ENCODE measurements at regions not wholly inside any gene's neighbourhood (a gene's known extent, or its start where the extent isn't known, plus 50 kb on each side); places are given as distances from the start of the nearest gene placed in this dataset.
A peak's percentile ranks its signal among the peaks of the same experiment; 100 is the strongest.
"Not testable (repeated sequence)": the region's sequence is repeated elsewhere in the genome, so short reads cannot be mapped to it uniquely, and the experiment has no call there.

DNA sequence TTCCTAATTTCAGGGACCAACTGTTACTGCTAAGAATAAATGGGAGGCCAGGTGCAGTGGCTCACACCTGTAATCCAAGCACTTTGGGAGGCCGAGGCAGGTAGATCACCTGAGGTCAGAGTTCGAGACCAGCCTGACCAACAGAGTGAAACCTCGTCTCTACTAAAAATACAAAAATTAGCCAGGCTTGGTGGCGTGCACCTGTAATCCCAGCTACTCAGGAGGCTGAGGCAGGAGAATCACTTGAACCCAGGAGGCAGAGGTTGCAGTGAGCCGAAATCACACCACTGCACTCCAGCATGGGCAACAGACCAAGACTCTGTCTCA, 95.6 kb upstream of the CHD2 start:
- DNase-seq (ENCODE audit: low read depth): not testable (repeated sequence)

DNA sequence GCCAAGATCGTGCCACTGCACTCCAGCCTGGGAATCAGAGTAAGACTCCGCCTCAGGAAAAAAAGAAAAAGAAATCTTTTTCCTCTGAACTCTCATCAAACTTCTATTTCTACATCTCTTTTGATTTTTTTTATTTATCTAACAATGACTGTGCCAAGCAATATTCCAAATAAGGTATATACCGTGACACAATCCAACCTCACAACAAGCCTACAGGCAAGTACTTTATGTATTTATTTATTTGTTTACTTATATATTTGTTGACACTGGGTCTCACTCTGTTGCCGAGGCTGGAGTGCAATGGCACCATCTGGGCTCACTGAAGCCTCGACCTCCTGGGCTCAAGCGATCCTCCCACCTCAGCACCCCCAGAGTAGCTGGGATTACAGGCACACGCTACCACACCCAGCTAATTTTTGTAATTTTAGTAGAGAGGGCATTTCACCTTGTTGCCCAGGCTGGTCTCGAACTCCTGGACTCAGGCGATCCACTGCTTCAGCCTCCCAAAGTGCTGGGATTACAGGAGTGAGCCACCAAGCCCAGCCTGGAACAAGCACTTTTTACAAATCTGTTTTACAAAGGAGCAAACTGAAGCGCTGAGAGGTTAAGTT, 94.9 kb upstream of the CHD2 start:
- no peak for DNase-seq (ENCODE audit: low read depth)

DNA sequence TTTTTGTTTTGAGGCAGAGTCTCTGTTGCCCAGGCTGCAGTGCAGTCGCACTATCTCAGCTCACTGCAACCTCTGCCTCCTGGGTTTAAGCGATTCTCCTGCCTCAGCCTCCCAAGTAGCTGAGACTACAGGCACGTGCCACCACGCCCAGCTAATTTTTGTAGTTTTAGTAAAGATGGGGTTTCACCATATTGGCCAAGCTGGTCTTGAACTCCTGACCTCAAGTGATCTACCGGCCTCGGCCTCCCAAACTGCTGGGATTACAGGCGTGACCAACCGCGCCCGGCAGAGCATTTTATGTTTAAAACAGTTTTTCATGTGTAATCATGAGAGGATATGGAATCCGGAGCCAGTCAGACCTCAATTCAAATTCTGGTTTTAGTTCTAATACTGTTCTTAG, 94.0 kb upstream of the CHD2 start:
- not testable (repeated sequence) for DNase-seq (ENCODE audit: low read depth)

DNA sequence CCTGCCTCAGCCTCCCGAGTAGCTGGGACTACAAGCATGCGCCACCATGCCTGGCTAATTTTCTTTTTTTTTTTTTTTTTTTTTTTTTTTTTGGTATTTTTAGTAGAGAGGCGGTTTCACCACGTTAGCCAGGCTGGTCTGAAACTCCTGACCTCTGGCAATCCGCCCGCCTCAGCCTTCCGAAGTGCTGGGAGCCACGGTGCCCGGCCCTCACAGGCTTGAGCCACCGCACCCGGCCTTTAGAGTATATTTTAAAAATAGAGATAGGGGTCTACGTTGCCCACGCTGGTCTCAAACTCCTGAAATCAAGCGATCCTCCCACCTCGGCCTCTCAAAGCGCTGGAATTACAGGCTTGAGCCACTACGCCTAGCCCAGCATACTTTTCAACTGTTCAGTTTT, 93.4 kb upstream of the CHD2 start:
- DNase-seq (ENCODE audit: low read depth): no peak

DNA sequence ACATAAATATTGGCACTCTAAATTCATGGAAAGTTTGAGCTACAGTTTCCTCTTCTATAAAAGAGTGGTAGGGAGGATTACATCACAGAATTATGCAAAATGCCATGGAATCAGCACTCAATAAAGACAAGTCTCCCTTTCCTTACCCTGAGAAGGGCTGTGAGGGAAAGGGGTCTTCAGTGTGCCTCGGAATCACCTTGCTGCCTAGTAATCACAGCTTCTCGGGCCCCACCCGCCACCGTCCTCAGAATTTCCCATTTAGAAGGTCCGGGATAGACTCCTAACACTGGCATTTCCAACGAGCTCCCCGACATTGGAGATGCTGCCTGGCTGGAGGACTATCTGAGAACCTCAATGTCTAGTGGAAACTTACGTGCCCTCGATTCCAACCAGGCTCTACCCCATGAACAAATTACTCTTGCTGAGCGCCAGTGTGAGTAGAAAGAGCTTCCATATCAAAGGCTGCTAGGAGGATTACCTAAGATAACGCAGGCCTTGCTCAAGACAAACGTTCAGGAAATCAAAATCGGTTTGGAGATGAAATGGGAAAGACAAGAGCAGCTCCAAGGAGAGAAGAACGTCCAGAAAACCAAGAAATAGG, 92.1 kb upstream of the CHD2 start:
- no peak for DNase-seq (ENCODE audit: low read depth)

DNA sequence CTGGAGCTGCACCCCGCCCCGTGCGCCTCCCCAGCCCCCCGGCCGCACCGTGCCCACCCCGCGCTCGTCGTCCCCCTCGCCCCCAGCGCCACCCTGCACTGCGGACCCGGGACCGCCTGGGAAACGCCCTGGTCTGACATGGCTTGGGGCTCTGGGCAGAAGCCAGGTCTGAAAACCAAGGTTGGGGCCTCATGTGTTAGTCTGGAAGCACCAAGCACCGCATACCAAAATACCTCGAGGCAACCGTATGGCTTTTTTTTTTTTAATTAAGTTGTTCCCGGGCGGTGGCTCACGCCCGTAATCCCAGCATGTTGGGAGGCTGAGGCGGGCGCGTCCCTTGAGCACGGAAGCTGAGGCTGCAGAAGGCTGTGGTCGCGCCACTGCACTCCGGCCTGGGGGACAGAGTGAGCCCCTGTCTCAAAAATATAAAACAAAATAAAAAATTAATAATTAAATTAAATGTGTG, 91.5 kb upstream of the CHD2 start:
- DNase-seq (ENCODE audit: low read depth): no peak

DNA sequence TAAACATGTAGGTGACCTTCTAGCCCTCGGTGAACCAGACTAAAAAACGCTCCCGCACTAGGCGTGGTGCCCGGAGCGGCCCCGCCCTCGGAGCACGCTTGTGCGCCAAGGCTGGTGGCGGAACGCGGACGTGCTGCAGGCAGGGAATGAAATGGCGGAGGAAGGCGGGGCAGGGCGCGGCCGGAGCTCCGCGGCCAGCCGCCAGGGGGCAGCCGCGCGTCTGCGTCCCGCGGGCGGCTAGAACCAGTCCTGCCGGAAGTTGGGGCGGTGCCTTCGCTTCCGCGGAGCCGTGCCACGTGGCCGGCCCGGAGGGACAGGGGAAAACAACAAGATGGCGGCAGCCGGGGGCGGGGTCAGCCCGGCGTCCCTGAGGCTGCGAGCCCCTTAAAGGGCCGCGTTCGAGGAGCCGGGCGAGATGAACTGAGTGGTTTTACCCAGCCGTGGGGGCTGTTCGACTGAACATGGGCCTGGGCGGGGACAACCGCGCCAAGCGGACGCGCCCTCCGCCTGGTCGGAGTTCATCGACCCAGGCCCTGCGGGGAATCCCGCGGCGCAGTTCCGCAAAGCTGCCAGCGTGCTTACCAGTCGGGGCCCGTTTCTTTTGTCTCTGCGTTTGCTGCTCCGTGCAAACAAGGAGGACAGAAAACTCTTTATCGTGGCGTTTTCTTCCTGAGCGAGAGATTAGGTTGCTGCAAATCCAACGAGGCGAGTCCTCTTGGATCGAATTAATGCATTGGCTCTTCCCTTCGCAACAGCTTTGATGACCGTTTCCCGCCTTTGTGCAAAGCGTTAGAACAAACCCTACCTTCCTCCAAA, 90.9 kb upstream of the CHD2 start:
- DNase-seq (ENCODE audit: low read depth): peak; percentile 64

DNA sequence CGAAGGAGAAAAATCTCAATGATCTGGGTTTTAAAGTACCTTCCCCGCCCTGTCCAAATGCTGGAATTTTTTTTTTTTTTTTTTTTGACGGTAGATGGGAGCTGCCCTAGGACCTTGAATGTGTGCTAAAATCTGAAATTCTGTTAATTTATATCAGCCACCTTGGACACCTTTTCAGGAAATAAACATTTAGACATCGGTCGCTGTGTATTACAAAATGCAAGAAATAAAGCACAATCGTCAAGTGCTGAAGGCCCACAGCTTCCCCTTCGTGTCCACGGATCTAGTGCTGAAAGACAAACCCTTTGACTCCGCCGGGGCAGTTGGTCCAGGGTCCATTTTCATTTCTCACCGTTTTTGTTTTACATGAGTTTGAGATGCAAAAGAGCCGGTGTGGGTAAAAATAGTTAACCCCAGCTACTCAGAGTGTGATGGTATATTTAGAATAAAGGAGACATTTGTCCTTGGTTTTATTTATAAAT, 90.2 kb upstream of the CHD2 start:
- DNase-seq (ENCODE audit: low read depth): no peak

DNA sequence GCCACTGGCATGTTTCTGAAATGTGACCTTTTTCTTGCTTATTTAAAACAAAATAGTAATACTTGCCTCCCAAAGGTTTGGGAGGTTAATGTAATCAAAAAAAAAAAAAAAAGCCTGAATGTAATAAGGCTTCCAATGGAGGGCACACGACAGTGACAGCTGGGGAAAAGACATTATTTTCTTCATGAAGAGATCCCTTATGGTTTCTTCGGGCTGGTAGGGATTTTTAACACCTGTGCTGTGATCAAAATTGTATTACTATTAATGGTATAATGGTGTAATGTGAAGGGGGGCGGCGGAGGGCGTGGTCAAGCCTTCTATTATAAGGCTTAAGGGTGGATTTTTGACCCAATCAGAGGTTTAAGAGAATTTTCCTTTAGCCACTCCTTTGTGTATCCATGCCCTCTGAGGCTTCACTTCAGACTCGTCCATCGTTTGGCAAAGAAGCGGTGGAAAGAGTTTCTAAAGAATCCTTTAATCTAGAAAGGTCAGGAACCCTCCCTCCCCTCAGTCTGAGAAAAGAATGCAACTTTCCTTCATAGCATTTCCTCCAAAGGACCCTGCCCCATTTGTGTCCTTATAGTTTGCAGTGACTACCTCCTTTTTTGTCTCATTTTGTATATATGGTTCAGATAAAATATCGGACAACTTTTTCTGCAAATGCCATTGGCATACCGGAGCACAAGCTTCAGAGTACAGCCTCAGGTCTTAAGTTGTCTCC, 89.5 kb upstream of the CHD2 start:
- DNase-seq (ENCODE audit: low read depth): no peak

DNA sequence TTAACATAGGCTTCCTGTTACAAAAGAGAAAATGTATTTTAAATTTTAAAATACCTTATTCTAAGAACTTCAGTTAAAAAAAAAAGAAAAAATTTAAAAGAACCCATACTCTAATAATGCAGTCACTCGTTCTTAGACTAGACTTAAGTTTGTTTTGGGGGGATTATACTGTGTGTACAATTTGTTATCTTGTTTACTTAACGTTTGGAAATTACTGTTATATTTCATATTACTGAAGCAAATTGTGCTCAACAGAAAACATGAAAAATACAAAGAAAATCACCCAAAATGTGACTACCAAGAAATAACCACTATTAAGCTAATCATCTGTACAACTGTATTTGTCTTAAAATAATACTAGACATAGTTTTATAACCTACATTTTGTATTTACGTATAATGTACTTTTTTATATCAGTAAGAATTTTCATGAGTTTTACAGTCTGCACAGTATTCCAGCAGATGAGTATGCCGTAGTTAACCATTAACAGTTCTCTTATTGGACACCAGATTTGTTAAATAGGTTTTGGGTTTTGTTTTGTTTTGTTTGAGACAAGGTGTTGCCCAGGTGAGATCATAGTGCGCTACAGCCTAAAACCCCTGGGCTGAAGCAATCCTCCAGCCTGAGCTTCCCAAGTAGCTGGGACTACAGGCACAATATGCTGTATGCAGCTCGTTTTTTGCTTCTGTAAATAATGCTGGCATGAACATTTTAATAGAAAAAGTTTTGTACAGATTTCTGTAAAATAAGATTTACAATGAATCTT, 88.8 kb upstream of the CHD2 start:
- no peak for DNase-seq (ENCODE audit: low read depth)

DNA sequence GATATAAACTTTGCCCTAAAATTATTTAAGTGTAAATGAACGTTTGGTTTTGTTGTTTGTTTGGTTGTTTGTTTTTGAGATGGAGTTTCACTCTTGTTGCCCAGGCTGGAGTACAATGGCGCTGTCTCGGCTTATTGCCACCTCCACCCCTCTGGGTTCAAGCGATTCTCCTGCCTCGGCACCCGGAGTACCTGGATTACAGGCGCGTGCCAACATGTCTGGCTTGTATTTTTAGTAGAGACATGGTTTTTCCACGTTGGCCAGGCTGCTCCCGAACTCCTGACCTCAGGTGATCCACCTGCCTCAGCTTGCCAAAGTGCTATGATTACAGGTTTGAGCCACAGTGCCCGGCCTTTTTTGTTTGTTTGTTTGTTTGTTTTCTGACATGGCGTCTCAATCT, 87.9 kb upstream of the CHD2 start:
- DNase-seq (ENCODE audit: low read depth): no peak

DNA sequence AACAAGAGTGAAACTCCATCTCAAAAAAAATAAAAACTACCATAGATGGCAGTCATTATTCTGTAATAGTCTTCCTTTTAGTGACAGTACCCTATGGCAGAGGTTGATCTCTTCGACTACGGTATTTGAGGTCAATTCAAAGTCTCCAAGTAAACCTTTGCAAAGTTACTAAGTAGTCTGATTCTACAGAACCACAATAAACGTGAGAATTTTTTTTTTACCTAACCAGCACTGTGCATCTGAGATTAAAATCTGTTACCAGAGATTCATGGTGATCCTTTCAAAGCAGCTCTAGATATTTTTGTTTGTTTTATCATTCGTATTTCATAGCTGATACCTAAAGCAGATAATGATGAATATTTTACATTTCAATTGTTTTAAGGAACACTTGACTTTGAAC, 86.6 kb upstream of the CHD2 start:
- DNase-seq (ENCODE audit: low read depth): no peak

DNA sequence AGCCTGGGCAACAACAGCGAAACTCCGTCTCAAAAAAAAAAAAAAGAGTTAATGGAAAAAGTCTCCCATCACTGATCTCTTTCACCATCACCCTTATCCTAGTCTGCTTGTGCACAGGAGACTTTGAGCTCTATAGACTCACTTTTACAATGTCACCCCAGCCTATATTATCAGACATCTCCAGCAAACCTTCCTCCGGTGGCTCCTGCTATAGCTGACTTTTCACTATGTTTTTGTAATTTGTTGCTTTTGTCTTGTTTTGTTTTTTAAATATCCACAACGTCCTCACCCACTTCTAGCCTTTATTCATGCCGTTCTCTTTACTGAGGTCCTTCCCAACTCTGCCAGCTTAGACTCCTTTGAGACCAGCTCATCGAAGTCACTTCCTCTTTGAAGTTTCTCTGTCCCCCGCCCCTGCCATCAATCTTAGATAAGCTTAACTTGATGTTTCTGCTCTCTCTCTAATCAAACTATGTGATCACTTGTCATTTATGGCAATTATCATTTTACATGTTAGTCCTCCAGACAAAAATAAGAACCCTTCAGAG, 82.7 kb upstream of the CHD2 start:
- DNase-seq (ENCODE audit: low read depth): no peak

DNA sequence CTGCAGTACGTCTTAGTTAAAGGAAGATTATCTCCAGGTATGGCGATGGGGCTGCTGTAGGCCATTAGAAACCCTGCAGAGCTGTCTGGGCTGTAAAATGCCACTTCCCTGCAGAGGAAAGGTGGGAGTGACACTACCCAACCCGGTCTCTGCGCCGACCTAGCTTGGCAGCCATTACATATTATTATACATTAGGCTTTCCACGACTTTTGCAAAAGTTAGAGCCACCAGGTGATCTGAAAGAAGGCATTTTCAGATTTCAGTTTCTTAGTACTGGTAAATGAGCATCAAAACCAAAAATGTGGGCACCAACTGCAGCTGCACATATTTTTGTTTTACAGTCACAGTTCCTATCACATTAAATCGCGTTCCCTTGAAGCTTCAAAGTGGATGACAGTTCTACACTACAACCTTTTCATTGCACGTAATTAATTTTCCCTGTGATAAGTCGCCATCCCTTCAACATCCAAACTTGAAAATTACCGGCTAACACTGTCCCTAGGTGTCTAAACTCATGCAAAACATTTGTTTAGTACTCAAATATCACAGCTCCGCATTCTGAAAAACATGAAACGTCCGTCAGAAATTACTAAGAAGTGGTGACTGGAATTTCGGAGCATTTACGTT, 81.4 kb upstream of the CHD2 start:
- DNase-seq (ENCODE audit: low read depth): no peak

DNA sequence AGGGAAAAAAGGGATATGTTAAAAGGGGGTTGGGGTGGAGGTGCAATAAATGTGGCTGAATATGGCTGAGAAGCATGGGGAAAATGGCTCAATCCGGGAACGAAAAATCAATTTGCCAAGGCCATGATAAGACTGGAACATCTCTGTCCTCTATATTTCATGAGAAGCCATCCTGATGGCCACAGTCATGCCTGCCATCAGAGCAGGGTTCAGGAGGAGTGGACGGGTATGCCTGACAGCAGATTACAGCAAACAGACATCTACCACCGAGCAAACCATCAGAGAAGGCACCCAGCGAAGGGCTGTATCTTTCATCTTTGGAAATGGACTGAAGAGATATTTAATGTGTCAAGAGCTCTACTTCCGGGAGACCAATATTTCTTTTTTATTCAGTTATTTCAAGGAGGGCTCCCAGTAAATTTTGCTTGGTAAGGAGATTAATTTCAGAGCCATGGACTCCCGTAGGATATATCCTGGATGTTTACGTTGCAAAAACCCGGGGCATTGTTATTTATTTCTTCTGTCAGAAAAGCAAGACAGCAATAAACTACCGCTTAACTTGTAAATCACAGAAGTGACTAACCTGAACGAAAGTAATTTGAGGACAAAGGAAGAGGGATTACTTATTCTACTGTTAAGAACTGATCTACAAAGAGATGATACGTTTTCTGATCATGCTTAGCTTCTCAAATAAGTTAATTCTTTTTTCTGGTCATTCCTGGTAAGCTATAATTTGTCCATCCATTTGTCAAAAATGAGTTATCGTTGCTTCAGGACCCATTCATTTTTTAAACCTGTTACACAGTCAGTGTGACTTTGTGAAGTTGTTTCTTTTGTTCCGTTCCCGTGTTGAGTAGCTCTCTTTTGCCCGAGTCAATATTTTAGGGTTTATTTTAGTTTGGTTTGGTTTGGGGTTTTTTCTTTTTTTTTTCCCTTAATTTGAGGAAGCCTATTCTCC, 80.6 kb upstream of the CHD2 start:
- DNase-seq (ENCODE audit: low read depth): no peak

DNA sequence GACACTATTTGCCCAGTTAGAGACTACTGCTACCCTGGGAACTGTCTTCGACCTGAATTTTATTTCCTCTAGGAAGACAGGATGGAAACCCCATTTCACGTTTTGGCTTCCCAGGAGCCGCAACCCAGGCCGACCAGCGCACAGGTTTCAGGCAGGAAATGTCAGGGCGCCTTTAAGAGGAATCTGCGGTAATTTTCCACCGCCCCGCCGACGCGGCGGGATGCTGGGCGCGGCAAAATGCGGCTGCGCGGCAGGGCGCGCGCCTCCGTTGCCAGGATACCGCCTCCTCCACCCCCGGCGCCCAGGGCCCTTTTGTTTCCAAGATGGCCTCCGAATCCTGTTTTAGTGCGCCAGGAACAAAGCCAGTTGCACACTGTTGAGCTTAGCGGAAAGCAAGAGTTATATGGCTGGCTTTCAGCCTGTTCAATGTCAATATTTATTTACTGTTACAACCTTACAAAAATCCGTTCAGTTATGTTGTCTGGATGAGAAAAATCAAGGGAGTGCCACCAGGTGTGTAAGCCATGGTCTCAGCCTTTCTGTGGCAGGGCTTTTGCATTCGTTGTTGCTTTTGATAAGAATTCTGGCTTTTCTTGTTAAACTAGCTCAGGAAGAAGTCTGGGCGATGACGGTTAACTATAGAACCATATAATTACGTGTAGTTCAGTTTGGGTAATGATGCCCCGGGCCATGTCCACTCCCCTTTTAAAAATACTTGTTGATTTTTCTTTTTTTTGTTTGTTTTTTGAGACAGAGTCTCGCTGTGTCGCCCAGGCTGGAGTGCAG, 79.7 kb upstream of the CHD2 start:
- DNase-seq (ENCODE audit: low read depth): peak; percentile 59

DNA sequence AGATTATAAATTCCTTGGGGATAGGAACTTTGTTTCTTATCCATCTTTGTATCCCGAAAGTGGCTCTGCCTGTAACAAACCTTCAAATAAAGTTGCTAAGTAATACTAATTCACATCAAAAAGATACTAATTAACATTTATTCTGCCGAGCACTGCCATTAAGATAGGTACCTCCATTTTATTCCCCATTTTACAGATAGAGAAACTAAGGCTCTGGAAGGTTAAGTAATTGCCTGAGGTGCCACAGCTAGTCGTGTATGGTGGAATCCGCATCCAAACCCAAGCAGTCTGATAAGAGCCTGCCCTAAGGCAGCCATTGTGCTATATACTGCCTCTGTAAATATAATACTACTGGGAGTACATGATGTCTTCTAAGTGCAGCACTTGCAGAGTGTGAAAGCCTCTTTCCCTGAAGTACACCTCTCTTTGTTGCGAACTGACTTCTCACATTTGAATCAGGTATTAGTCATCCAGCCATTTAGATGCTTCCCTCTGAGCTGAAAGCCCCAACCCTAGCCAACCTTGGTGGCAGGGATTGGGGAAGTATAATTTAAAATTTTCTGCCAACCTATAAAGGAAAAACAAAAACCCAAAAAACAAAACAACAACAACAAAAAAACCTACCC, 78.5 kb upstream of the CHD2 start:
- no peak for DNase-seq (ENCODE audit: low read depth)
